ENCODE measurements at regions not wholly inside any gene's neighbourhood (a gene's known extent, or its start where the extent isn't known, plus 50 kb on each side); places are given as distances from the start of the nearest gene placed in this dataset.

GRCh38 chr4:56128213-56128612 lies 179.5 kb downstream of the CEP135 start:
- CTCF ChIA-PET = interaction anchor here (0.6 to 1.0 kb wide), 3 partner anchors 19 to 77 kb away, joined by 3 read pairs; no protein-coding TSS in a partner anchor
- Histone ChIP-seq H3K27ac (ENCODE audit: low read depth in 2 of 2, low read length in 1 of 2) (peak overlapping the region; percentile 42 to 83; a peak in 3 of 4 replicates), H3K9me3 (no peaks in the 10 kb centered on the region), H4K20me1 (ENCODE audit: insufficient read depth) (no peaks in the 10 kb centered on the region), H3K9me2 (no peaks in the 10 kb centered on the region), H3K79me2 (ENCODE audit: insufficient read depth) (no peaks in the 10 kb centered on the region; the same call in 1 of the 2 replicates), H3K4me3 (ENCODE audit: low read depth in 2 of 2, low read length in 1 of 2) (no peak overlapping the region), H3K27me3 (ENCODE audit: insufficient read depth) (no peaks in the 10 kb centered on the region), H3K36me3 (replicated peaks in 1 of 2; ENCODE audit: control insufficient read depth in 1 of 2, insufficient read depth in 2 of 2, low read length in 1 of 2) (no peaks in the 10 kb centered on the region), H3K4me2 (0 out of 2 replicates have a peak overlapping the region, but pooled peaks have one; percentile 3), H3F3A (replicated peaks; ENCODE audit: insufficient read depth) (no peaks in the 10 kb centered on the region), H3K4me1 (ENCODE audit: control insufficient read depth in 1 of 2, insufficient read depth in 2 of 2, low read depth in 1 of 2, low read length in 1 of 2) (peaks cover 4 to 14% of the 10 kb centered on the region in 2 experiments; a peak in 2 of 4 replicates), H2AFZ (ENCODE audit: low read depth) (peak overlapping the region; percentile 33; the same call in 1 of the 2 replicates), H3K9ac (no peak overlapping the region)
- no peak for TF ChIP-seq ZBTB33 (IDR thresholded peaks at IDR 0.05; ENCODE audit: borderline replicate concordance, low read depth)
- no peak for TF ChIP-seq TCF12 (IDR thresholded peaks at IDR 0.05)
- TF ChIP-seq MXI1 (IDR thresholded peaks at IDR 0.05; ENCODE audit: low read depth, low read length) = no peak
- TF ChIP-seq GATA2 (CRISPR knock-in tag; IDR thresholded peaks at IDR 0.05) = no peak
- TF ChIP-seq SMC3 (IDR thresholded peaks at IDR 0.05; ENCODE audit: low read depth, low read length) = no peak
- TF ChIP-seq REST (IDR thresholded peaks at IDR 0.05; ENCODE audit: low read depth, low read length) = no peak
- TF ChIP-seq FOSL2 (IDR thresholded peaks at IDR 0.05; ENCODE audit: borderline replicate concordance, low read depth) = peak; percentile 26; the same call in 1 of the 2 replicates
- no peak for TF ChIP-seq MEF2A (IDR thresholded peaks at IDR 0.05; ENCODE audit: borderline replicate concordance, low read depth)
- no peak for TF ChIP-seq FOXJ3 (CRISPR knock-in tag; IDR thresholded peaks at IDR 0.05)
- peak; percentile 62 for TF ChIP-seq PBX3 (IDR thresholded peaks at IDR 0.05)
- peak; percentile 66 for TF ChIP-seq NFIC (IDR thresholded peaks at IDR 0.05; ENCODE audit: borderline replicate concordance)
- TF ChIP-seq RXRA (IDR thresholded peaks at IDR 0.05; ENCODE audit: borderline replicate concordance, low read depth) = no peak
- TF ChIP-seq CTCF (IDR thresholded peaks at IDR 0.05) = no peak
- no peak for TF ChIP-seq USF1 (IDR thresholded peaks at IDR 0.05; ENCODE audit: borderline replicate concordance, low read depth)
- TF ChIP-seq EP300 (IDR thresholded peaks at IDR 0.05; ENCODE audit: borderline replicate concordance in 1 of 2, low read depth in 1 of 2, low read length in 1 of 2) = 0 out of 4 replicates have a peak, but pooled peaks of 1 of the 2 experiments have one; percentile 20
- TF ChIP-seq NRF1 (IDR thresholded peaks at IDR 0.05; ENCODE audit: low read depth, low read length) = no peak
- TF ChIP-seq RFX5 (IDR thresholded peaks at IDR 0.05; ENCODE audit: low read length) = no peak
- TF ChIP-seq CHD2 (IDR thresholded peaks at IDR 0.05; ENCODE audit: low read length, partially characterized antibody) = no peak
- TF ChIP-seq SIN3A (IDR thresholded peaks at IDR 0.05; ENCODE audit: borderline replicate concordance, low read depth, low read length) = no peak
- no peak for TF ChIP-seq TAF1 (IDR thresholded peaks at IDR 0.05; ENCODE audit: borderline replicate concordance, low read depth, low read length)
- TF ChIP-seq RCOR1 (IDR thresholded peaks at IDR 0.05; ENCODE audit: low read length) = no peak
- TF ChIP-seq RAD21 (IDR thresholded peaks at IDR 0.05; ENCODE audit: low read length) = no peak
- no peak for TF ChIP-seq EZH2phosphoT487 (IDR thresholded peaks at IDR 0.05; ENCODE audit: borderline replicate concordance, low read depth)
- POLR2A ChIA-PET = interaction anchor here (1.0 kb wide), 2 partner anchors 22 to 78 kb away, joined by 3 to 5 read pairs; no protein-coding TSS in a partner anchor
- no peak for DNase-seq
- WGBS (ENCODE audit: low lambda C conversion rate) = 13% methylated on average over 2 of the region's 2 CpGs
